GM18858 (cell line): ENCODE measurements at regions not wholly inside any gene's neighbourhood (a gene's known extent, or its start where the extent isn't known, plus 50 kb on each side); places are given as distances from the start of the nearest gene placed in this dataset.
"Not testable (repeated sequence)": the region's sequence is repeated elsewhere in the genome, so short reads cannot be mapped to it uniquely, and the experiment has no call there.

Source experiments
- ATAC-seq: cut with Tn5 transposase; IDR thresholded peaks from one replicate; pipeline ENCODE4 v1.9.1; 2021; ENCODE audit not compliant: unreplicated experiment

DNA sequence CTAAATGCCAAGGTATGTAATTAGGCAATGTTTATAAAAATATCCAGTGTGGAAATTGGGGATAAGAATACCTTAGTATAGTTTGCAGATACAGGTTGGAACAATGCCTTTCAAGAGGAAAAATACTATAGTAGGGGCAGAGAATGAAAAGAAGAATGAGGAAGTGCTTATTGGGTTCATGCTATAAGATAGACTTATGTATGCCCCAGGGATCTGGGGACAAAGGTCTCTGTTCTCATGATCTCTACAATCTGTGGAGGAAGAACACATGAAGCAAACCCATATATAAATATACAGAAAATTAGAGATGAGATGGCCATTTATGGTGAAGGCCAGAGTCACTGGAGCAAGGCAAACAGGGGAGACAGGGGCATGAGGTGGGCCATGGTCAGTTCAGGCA, 106.5 kb upstream of the DAB2 start:
- no peak for ATAC-seq

GRCh38 chr5:39526914-39527477, 102.2 kb upstream of the DAB2 start:
- ATAC-seq = no peak

DNA sequence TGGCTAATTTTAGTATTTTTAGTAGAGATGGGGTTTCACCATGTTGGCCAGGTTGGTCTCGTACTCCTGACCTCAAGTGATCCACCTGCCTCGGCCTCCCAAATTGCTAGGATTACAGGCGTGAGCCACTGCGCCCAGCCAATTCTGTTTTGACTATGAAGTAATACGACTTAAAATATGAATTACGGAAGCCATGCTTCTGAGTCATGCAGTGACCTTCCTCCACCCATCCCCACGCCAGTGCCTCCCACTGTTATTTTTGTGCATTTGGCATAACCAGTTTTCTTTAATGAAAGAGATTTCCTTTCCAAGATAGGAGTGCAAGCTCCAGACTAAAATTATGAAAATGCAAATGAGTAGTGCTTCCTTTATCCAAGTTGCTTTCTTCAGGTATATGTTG, 101.0 kb upstream of the DAB2 start:
- not testable (repeated sequence) for ATAC-seq

GRCh38 chr5:39525271-39525670, 100.5 kb upstream of the DAB2 start:
- no peak for ATAC-seq

- ATAC-seq = no peak
Measured at GRCh38 chr5:39523821-39524220, 99.0 kb upstream of the DAB2 start.

GRCh38 chr5:39521940-39522590, 97.3 kb upstream of the DAB2 start:
- no peak for ATAC-seq

- no peak for ATAC-seq
Measured at GRCh38 chr5:39521098-39521860, 96.5 kb upstream of the DAB2 start.

GRCh38 chr5:39520232-39520572, 95.4 kb upstream of the DAB2 start:
- ATAC-seq = no peak

GRCh38 chr5:39519566-39520231, 94.9 kb upstream of the DAB2 start:
- no peak for ATAC-seq

GRCh38 chr5:39519079-39519478, 94.3 kb upstream of the DAB2 start:
- no peak for ATAC-seq

- ATAC-seq = no peak
Measured at GRCh38 chr5:39518516-39518915, 93.7 kb upstream of the DAB2 start.

DNA sequence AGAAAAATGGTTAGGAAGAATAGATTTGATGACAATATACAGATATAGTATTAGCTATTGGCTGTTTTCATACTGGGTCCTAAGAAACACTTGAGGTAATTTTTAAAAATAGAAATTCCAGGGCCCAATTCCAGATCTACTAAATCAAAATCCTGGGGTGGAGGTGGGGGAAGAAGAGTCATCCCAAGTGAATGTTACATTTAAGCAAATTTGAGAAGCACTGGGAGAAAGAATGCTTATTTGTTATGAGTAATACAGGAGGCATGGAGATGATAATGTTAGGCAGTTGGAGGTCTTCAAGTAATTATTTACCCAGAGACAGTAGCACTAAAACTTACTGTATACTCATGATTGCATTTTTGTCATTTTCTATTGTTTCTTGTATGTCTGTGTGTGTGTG, 93.0 kb upstream of the DAB2 start:
- no peak for ATAC-seq

GRCh38 chr5:39515881-39516280, 91.1 kb upstream of the DAB2 start:
- no peak for ATAC-seq

DNA sequence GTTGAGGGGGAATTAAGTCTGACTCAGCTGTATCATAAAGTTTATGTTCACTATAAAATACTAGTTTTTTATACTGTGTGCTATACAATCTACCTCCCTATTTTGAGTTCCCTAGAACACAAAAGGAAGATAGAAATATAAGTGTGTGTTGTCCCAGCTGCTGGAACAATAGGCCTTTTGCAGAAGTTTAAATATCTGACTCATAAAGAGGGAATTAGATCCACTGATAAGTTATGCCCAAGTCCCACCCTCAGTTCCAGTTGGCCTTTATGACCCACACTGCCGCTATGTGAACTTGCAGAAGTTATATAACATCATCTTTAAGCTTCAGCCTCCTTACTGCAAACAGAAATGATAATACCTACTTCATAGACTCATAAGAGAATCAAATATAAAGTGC, 88.5 kb upstream of the DAB2 start:
- no peak for ATAC-seq

DNA sequence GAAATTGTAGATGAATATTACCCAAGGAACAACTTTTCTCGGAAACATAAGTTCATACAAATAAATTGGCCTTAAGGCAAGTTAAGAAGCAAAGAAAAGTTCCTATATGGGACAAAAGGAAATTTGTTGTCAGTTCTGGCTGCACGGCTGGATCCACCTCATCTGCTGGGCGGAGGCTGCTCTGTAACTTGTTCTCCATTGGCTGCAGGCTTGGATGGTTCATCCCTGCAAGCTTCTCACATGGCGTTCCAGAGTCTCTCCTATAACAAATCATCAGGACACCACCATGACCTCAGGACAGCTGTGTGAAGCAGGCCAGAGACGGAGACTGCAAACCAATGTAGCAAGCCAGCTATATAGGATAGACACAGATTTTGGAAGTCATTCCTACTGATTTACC, 81.4 kb upstream of the DAB2 start:
- no peak for ATAC-seq

- no peak for ATAC-seq
Measured at GRCh38 chr5:39505791-39506190, 81.0 kb upstream of the DAB2 start.

GRCh38 chr5:39505363-39505762, 80.6 kb upstream of the DAB2 start:
- no peak for ATAC-seq

- no peak for ATAC-seq
Measured at GRCh38 chr5:39503155-39503554, 78.4 kb upstream of the DAB2 start.

GRCh38 chr5:39502704-39503103, 77.9 kb upstream of the DAB2 start:
- ATAC-seq = no peak

DNA sequence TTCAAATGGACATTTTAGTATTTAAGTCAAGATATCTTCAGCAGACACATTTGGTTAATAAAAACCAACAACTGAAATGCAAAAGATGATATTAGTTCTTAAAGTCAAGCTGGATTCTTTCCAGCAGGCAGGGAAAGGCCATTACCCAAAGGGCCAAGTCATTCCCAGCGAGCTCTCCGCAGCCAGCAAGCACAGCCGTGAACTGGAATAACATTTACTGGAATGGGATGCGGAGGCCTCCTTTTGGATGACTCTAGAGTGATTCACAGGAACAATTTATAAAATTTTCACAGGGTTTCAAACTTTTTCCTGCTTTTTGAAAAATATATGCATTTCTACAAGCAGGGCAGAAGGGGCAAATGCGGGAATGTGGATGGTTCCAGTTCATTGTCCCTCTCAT, 76.6 kb upstream of the DAB2 start:
- no peak for ATAC-seq

- no peak for ATAC-seq
Measured at GRCh38 chr5:39500551-39501175, 75.9 kb upstream of the DAB2 start.
